Activated naive CD8-positive, alpha-beta T cell (primary cell): ENCODE measurements at regions not wholly inside any gene's neighbourhood (a gene's known extent, or its start where the extent isn't known, plus 50 kb on each side); places are given as distances from the start of the nearest gene placed in this dataset.
"Not testable (repeated sequence)": the region's sequence is repeated elsewhere in the genome, so short reads cannot be mapped to it uniquely, and the experiment has no call there.

Experiments
- H3K27ac Mint-ChIP-seq: one replicate; pipeline ENCODE4 v1.8.0; 2021; ENCODE audit warnings: mixed read lengths
- H3K27me3 Mint-ChIP-seq: one replicate; pipeline ENCODE4 v1.8.0; 2021; ENCODE audit warnings: mixed read lengths
- H3K36me3 Mint-ChIP-seq: one replicate; pipeline ENCODE4 v1.8.0; 2021; ENCODE audit warnings: mixed read lengths
- H3K4me1 Mint-ChIP-seq: one replicate; pipeline ENCODE4 v1.8.0; 2021; ENCODE audit warnings: low read depth, mixed read lengths
- H3K4me3 Mint-ChIP-seq: one replicate; pipeline ENCODE4 v1.8.0; 2021; ENCODE audit warnings: mild to moderate bottlenecking, mixed read lengths
- H3K9me3 Mint-ChIP-seq: one replicate; pipeline ENCODE4 v1.8.0; 2021; ENCODE audit warnings: low read depth, mixed read lengths

GRCh38 chr16:29578898-29579297 lies 72.7 kb upstream of the NPIPB12 start:
- not testable (repeated sequence) for H3K9me3 Mint-ChIP-seq, H3K27me3 Mint-ChIP-seq, H3K4me3 Mint-ChIP-seq, H3K27ac Mint-ChIP-seq, H3K36me3 Mint-ChIP-seq
- peaks cover 33% of the 10 kb centered on the region for H3K4me1 Mint-ChIP-seq

- H3K36me3 Mint-ChIP-seq, H3K27ac Mint-ChIP-seq, H3K9me3 Mint-ChIP-seq, H3K27me3 Mint-ChIP-seq, H3K4me3 Mint-ChIP-seq: not testable (repeated sequence)
- peaks cover 36% of the 10 kb centered on the region for H3K4me1 Mint-ChIP-seq
These were observed 75.6 kb upstream of the NPIPB12 start for GRCh38 chr16:29581764-29582163.

DNA sequence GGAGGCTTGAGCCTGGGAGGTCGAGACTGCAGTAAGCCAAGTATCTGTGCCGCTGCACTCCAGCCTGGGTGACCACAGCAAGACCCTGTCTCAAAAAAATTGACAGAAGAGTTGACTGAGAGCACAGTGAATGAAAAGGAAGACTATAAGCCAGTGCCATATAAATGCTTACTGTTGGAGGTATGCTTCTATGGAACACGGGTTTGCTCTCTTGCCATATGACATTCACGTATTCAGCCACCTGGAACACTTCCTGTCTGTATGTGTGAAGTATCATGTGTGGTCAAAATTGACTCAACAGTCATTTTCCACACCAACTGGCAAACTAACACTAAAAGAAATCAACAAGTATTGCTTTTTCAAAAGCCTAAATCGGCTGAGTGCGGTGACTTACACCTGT lies 71.1 kb upstream of the SPN start:
- not testable (repeated sequence) for H3K9me3 Mint-ChIP-seq, H3K27ac Mint-ChIP-seq

GRCh38 chr16:29594269-29594925 lies 68.7 kb upstream of the SPN start:
- H3K4me3 Mint-ChIP-seq: peak overlapping the region; percentile 91
- H3K27ac Mint-ChIP-seq: peak overlapping the region; percentile 94
- H3K36me3 Mint-ChIP-seq, H3K9me3 Mint-ChIP-seq, H3K27me3 Mint-ChIP-seq: not testable (repeated sequence)
- peaks cover 36% of the 10 kb centered on the region for H3K4me1 Mint-ChIP-seq

More for the DNA sequence above, 71.1 kb upstream of the SPN start:
- not testable (repeated sequence) for H3K36me3 Mint-ChIP-seq, H3K27me3 Mint-ChIP-seq
- Mint-ChIP-seq H3K4me1 (peaks cover 44% of the 10 kb centered on the region), H3K4me3 (peak overlapping the region; percentile 59)

GRCh38 chr16:29594926-29595838 lies 67.9 kb upstream of the SPN start:
- not testable (repeated sequence) for H3K36me3 Mint-ChIP-seq, H3K27me3 Mint-ChIP-seq, H3K9me3 Mint-ChIP-seq
- peak overlapping the region; percentile 79 for H3K27ac Mint-ChIP-seq
- peaks cover 36% of the 10 kb centered on the region for H3K4me1 Mint-ChIP-seq
- H3K4me3 Mint-ChIP-seq: peak overlapping the region; percentile 84

DNA sequence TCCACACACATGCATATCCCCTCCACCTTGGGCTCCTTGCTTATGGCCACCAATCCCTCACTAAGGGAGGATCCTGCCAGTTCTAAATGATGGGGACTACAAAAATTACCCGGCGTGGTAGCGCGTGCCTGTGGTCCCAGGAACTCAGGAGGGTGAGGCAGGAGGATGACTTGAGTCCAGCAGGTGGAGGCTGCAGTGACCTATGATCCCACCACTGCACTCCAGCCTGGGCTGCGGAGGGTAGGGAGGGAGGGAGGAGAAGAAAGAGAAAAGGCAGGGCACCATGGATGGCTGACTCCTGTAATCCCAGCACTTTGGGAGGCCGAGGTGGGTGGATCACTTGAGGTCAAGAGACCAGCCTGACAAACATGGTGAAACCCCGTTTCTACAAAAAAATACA lies 66.0 kb upstream of the SPN start:
- not testable (repeated sequence) for H3K4me3 Mint-ChIP-seq, H3K36me3 Mint-ChIP-seq, H3K9me3 Mint-ChIP-seq, H3K27me3 Mint-ChIP-seq
- Mint-ChIP-seq H3K27ac (peak overlapping the region; percentile 16), H3K4me1 (peaks cover 41% of the 10 kb centered on the region)

GRCh38 chr16:29600111-29601000 lies 62.7 kb upstream of the SPN start:
- Mint-ChIP-seq H3K4me3 (peak overlapping the region; percentile 84), H3K27ac (peak overlapping the region; percentile 84), H3K4me1 (peaks cover 50% of the 10 kb centered on the region)
- H3K9me3 Mint-ChIP-seq, H3K36me3 Mint-ChIP-seq, H3K27me3 Mint-ChIP-seq: not testable (repeated sequence)

DNA sequence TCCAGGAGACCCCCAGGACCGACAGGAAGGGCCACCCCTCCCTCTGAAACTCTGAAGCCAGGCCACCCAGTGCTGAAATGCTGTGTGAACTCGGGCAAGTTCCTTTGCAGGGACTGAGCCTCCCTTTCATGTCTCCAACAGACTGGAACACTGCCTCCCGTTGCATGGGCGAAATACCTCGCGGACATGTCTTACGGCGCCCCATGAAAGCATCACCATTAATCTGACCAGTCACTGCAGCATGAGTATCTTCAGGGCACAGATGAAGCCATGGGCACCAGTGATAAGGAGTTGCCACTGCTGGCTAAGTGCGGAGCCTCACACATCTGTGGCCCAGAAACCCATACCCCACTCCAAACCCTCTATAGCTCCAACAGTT lies 60.8 kb upstream of the SPN start:
- Mint-ChIP-seq H3K27ac (peak overlapping the region; percentile 66), H3K4me3 (peak overlapping the region; percentile 84), H3K4me1 (peaks cover 46% of the 10 kb centered on the region)
- not testable (repeated sequence) for H3K9me3 Mint-ChIP-seq, H3K27me3 Mint-ChIP-seq, H3K36me3 Mint-ChIP-seq

- Mint-ChIP-seq H3K4me1 (peaks cover 50% of the 10 kb centered on the region), H3K27ac (peak overlapping the region; percentile 66), H3K4me3 (peak overlapping the region; percentile 84)
- not testable (repeated sequence) for H3K27me3 Mint-ChIP-seq, H3K36me3 Mint-ChIP-seq, H3K9me3 Mint-ChIP-seq
These were observed 60.4 kb upstream of the SPN start for GRCh38 chr16:29602683-29603088.

GRCh38 chr16:29604631-29605549 lies 58.2 kb upstream of the SPN start:
- H3K36me3 Mint-ChIP-seq, H3K27me3 Mint-ChIP-seq, H3K9me3 Mint-ChIP-seq, H3K4me3 Mint-ChIP-seq: not testable (repeated sequence)
- Mint-ChIP-seq H3K4me1 (peaks cover 52% of the 10 kb centered on the region), H3K27ac (peak overlapping the region; percentile 46)

DNA sequence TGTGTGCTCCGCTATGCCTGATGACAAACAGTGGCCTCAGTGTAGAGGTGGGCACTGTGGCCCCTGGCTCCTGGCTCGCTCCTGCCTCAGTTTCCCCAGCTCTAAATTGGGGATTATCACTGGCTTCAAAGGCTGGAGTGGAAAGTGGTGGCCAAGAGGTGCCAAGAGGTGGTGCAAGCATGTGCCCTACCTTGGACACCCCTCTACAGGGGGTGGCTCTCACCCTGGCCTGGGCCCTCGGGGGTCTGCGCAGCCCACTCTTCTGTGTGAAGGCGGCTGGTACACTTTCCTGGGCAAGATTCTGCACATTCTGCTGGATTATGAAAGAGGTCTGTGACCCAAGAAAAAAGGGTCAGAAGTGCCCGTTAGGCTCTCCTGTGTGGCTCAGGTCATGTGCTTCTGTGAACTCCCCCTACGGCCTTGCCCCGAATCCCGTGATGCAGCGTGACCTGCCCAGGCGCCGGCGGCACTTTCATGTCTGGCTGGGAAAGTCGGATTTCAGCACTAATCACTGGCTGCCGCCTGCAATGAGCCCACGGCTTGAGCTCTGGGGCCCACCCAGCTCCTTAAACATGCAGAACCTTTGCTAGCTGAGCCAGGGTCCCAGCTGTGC lies 57.3 kb upstream of the SPN start:
- H3K27ac Mint-ChIP-seq, H3K4me3 Mint-ChIP-seq, H3K9me3 Mint-ChIP-seq, H3K36me3 Mint-ChIP-seq, H3K27me3 Mint-ChIP-seq: not testable (repeated sequence)
- H3K4me1 Mint-ChIP-seq: peaks cover 49% of the 10 kb centered on the region

GRCh38 chr16:29606669-29607427 lies 56.2 kb upstream of the SPN start:
- H3K27me3 Mint-ChIP-seq, H3K27ac Mint-ChIP-seq, H3K36me3 Mint-ChIP-seq, H3K9me3 Mint-ChIP-seq, H3K4me3 Mint-ChIP-seq: not testable (repeated sequence)
- H3K4me1 Mint-ChIP-seq: peaks cover 39% of the 10 kb centered on the region

DNA sequence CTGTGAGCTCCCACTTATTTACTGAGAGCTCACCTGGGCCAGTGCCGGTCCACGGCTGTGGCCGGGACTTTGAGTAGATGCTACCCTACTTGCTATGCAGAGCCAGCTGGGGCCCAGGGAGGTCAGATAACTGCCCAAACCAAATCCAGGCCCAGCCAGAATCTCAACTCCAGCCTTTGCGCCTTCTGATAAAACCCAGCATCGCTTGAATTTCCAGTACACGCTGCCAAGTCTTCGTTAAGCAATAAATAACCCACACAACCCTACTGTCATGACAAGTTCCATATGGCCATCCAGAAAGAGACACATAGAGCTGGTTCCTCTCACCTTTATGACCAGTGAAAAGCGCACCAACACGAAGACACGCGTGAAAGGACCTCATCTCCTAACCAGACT lies 55.6 kb upstream of the SPN start:
- not testable (repeated sequence) for H3K9me3 Mint-ChIP-seq, H3K27me3 Mint-ChIP-seq, H3K36me3 Mint-ChIP-seq
- H3K4me1 Mint-ChIP-seq: peaks cover 33% of the 10 kb centered on the region
- peak overlapping the region; percentile 54 for H3K27ac Mint-ChIP-seq
- H3K4me3 Mint-ChIP-seq: peak overlapping the region; percentile 63
